ENCODE measurements at regions not wholly inside any gene's neighbourhood (a gene's known extent, or its start where the extent isn't known, plus 50 kb on each side); places are given as distances from the start of the nearest gene placed in this dataset.

DNA sequence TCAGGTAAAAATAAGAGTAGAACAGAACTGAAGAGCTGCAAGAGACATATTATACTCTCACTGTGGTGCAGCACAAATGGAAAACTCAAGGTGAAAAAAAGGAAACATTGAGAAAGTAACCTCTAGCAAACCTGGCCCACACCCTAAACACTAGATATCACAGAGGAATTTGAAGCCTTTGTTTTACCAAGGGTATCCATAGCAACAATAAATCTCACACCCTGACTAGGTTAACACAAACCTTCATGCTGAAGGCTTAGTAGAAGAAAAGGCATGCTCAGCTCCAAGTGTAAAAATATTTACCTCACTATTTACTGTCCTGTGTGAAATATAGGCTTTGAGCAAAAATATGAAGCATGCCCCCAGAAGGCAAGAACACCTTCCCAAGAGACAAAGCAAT, 61.9 kb upstream of the TAB3 start:
- intact Hi-C loops (cut with micrococcal nuclease): no loop called here
- H4K20me1 ChIP-seq (ENCODE audit: insufficient read depth, low read length): no peaks in the 10 kb centered on the region
- no peak overlapping the region for H3K14ac ChIP-seq (replicated peaks; ENCODE audit: low read depth, low read length)
- no peak overlapping the region for H4K8ac ChIP-seq (ENCODE audit: low read depth in 2 of 2, low read length in 2 of 2)
- no peaks in the 10 kb centered on the region for H3K9me1 ChIP-seq (ENCODE audit: insufficient read depth, low read length)
- H2BK5ac ChIP-seq (ENCODE audit: low read depth, low read length, poor library complexity, severe bottlenecking): no peak overlapping the region
- ATAC-seq (ENCODE audit: low read depth): no peak
- in situ Hi-C loops (cut with MboI; ENCODE audit: low sequenced_read_pairs): no loop called here
- no peak overlapping the region for H3K56ac ChIP-seq (ENCODE audit: extremely low read depth, insufficient read depth, low read length)
- TF ChIP-seq RAD21 (IDR thresholded peaks at IDR 0.05; ENCODE audit: low read length) (no peak), MAFK (IDR thresholded peaks at IDR 0.05; ENCODE audit: low read depth, low read length) (no peak), CHD1 (IDR thresholded peaks at IDR 0.05; ENCODE audit: low read depth, low read length) (no peak), USF2 (IDR thresholded peaks at IDR 0.05; ENCODE audit: low read depth, low read length) (no peak), MXI1 (IDR thresholded peaks at IDR 0.05; ENCODE audit: borderline replicate concordance, low read depth, low read length) (no peak), RCOR1 (IDR thresholded peaks at IDR 0.05; ENCODE audit: insufficient replicate concordance, low read length) (no peak), FOS (IDR thresholded peaks at IDR 0.05; ENCODE audit: low read depth, low read length) (no peak), RFX5 (IDR thresholded peaks at IDR 0.05; ENCODE audit: low read depth, low read length) (no peak), CEBPB (IDR thresholded peaks at IDR 0.05; ENCODE audit: low read depth, low read length) (no peak), SMC3 (IDR thresholded peaks at IDR 0.05; ENCODE audit: low read depth, low read length) (no peak), NFE2L2 (IDR thresholded peaks at IDR 0.05; ENCODE audit: low read depth, low read length) (no peak), POLR2A (IDR thresholded peaks at IDR 0.05; ENCODE audit: low read depth, low read length) (no peak)
- TF ChIP-seq, protein P1, sequence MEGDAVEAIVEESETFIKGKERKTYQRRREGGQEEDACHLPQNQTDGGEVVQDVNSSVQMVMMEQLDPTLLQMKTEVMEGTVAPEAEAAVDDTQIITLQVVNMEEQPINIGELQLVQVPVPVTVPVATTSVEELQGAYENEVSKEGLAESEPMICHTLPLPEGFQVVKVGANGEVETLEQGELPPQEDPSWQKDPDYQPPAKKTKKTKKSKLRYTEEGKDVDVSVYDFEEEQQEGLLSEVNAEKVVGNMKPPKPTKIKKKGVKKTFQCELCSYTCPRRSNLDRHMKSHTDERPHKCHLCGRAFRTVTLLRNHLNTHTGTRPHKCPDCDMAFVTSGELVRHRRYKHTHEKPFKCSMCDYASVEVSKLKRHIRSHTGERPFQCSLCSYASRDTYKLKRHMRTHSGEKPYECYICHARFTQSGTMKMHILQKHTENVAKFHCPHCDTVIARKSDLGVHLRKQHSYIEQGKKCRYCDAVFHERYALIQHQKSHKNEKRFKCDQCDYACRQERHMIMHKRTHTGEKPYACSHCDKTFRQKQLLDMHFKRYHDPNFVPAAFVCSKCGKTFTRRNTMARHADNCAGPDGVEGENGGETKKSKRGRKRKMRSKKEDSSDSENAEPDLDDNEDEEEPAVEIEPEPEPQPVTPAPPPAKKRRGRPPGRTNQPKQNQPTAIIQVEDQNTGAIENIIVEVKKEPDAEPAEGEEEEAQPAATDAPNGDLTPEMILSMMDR (conservative IDR thresholded peaks at IDR 0.05; ENCODE audit: low read depth, low read length): no peak
- TF ChIP-seq, protein P2, sequence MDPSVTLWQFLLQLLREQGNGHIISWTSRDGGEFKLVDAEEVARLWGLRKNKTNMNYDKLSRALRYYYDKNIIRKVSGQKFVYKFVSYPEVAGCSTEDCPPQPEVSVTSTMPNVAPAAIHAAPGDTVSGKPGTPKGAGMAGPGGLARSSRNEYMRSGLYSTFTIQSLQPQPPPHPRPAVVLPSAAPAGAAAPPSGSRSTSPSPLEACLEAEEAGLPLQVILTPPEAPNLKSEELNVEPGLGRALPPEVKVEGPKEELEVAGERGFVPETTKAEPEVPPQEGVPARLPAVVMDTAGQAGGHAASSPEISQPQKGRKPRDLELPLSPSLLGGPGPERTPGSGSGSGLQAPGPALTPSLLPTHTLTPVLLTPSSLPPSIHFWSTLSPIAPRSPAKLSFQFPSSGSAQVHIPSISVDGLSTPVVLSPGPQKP (IDR thresholded peaks at IDR 0.05; ENCODE audit: borderline replicate concordance, low read depth, low read length): no peak
- no peak overlapping the region for H3K4me3 ChIP-seq (ENCODE audit: insufficient read depth, low read depth, low read length)
- H3K36me3 ChIP-seq (ENCODE audit: control insufficient read depth, insufficient read depth, low read length): no peaks in the 10 kb centered on the region
- H2AK9ac ChIP-seq (replicated peaks; ENCODE audit: low read depth, low read length, poor library complexity): no peak overlapping the region
- CTCF ChIA-PET: interaction anchor here (0.8 kb wide), 1 partner anchor 56 kb away, joined by 3 read pairs; no protein-coding TSS in a partner anchor
- dilution Hi-C loops (cut with HindIII; ENCODE audit: low sequenced_read_pairs, unreplicated experiment): no loop called here
- H3K9me3 ChIP-seq (ENCODE audit: control insufficient read depth, insufficient read depth, low read length): no peaks in the 10 kb centered on the region
- no peaks in the 10 kb centered on the region for H3K4me1 ChIP-seq (ENCODE audit: control insufficient read depth, insufficient read depth, low read length)
- H3K79me1 ChIP-seq (ENCODE audit: low read depth in 1 of 2, low read length in 2 of 2): no peaks in the 10 kb centered on the region
- no peak overlapping the region for H3K9ac ChIP-seq (ENCODE audit: low read depth, low read length)
- H2BK120ac ChIP-seq (ENCODE audit: low read depth, low read length): no peak overlapping the region
- no peak overlapping the region for H4K91ac ChIP-seq (ENCODE audit: insufficient read depth, low read depth, low read length)
- no peak overlapping the region for H2AFZ ChIP-seq (replicated peaks; ENCODE audit: low read length, poor library complexity)
- H3K4ac ChIP-seq (ENCODE audit: low read depth, low read length): no peak overlapping the region
- no peak overlapping the region for H3K23ac ChIP-seq (ENCODE audit: low read depth, low read length)
- no peaks in the 10 kb centered on the region for H3K27me3 ChIP-seq (ENCODE audit: control insufficient read depth, insufficient read depth, low read length)
- H2BK20ac ChIP-seq (ENCODE audit: low read depth, low read length): no peak overlapping the region
- H2AK5ac ChIP-seq (ENCODE audit: low read depth, low read length): no peak overlapping the region
- POLR2A ChIA-PET (ENCODE audit: unreplicated experiment): no interaction called here
- no peak overlapping the region for H2BK15ac ChIP-seq (ENCODE audit: low read depth, low read length)
- H3K4me2 ChIP-seq (ENCODE audit: low read depth, low read length): no peak overlapping the region
- no peak overlapping the region for H4K5ac ChIP-seq (ENCODE audit: low read depth, low read length)
- H3K27ac ChIP-seq (ENCODE audit: insufficient read depth, low read length): no peak overlapping the region
- no TSS peak for BruUV-seq (replicated peaks)
- H3K18ac ChIP-seq (ENCODE audit: low read depth, low read length): no peak overlapping the region
- DNase-seq: no peak

Measured in IMR-90 (cell line).